RWPE1 (cell line): ENCODE measurements at regions not wholly inside any gene's neighbourhood (a gene's known extent, or its start where the extent isn't known, plus 50 kb on each side); places are given as distances from the start of the nearest gene placed in this dataset.
"Not testable (repeated sequence)": the region's sequence is repeated elsewhere in the genome, so short reads cannot be mapped to it uniquely, and the experiment has no call there.

Source experiments
- CTCF ChIA-PET: fragments of 350-600 bp; sonication (Branson Sonifier 250); formaldehyde crosslinking; extraction: SDS; loops from one replicate; lab custom pipeline; 2021; lab: Yijun Ruan, JAX
- POLR2A ChIA-PET: fragments of 400-600 bp; formaldehyde crosslinking; extraction: SDS; loops from one replicate; lab custom pipeline; 2020; ENCODE audit warnings: antibody characterized with exemption; ENCODE audit not compliant: low non-redundant PET; lab: Yijun Ruan, JAX
- DNase-seq: peaks from one replicate; pipeline ENCODE4 v3.0.0; 2012; ENCODE audit warnings: low spot score
- H3K27ac ChIP-seq: fragments of 450-650 bp; 2 replicates; pipeline ENCODE4 v1.5.1; 2017
- CTCF ChIP-seq: fragments of 450-650 bp; conservative IDR thresholded peaks from 2 replicates; pipeline ENCODE4 v1.5.1; 2017; ENCODE audit warnings: low read depth, mild to moderate bottlenecking

GRCh38 chr12:31219521-31219920, 106.4 kb downstream of the SINHCAF start:
- ChIA-PET CTCF (no interaction called here), POLR2A (no interaction called here)
- H3K27ac ChIP-seq = no peak overlapping the region
- DNase-seq = no peak
- TF ChIP-seq CTCF = no peak

- ChIA-PET POLR2A (no interaction called here), CTCF (interaction anchor here (0.6 kb wide), 1 partner anchor 1145 kb away, joined by 4 read pairs; no protein-coding TSS in a partner anchor)
- no peak for TF ChIP-seq CTCF
- no peak overlapping the region for H3K27ac ChIP-seq
- DNase-seq = no peak
These were observed 105.9 kb downstream of the SINHCAF start for GRCh38 chr12:31220061-31220460.

- no peak for TF ChIP-seq CTCF
- POLR2A ChIA-PET = no interaction called here
- no peak for DNase-seq
- no peak overlapping the region for H3K27ac ChIP-seq
- CTCF ChIA-PET = interaction anchor here (0.6 kb wide), 1 partner anchor 1146 kb away, joined by 4 read pairs; no protein-coding TSS in a partner anchor
These were observed 105.1 kb downstream of the SINHCAF start for GRCh38 chr12:31220633-31221550.

GRCh38 chr12:31221551-31221945, 104.4 kb downstream of the SINHCAF start:
- TF ChIP-seq CTCF = no peak
- no peak for DNase-seq
- no peak overlapping the region for H3K27ac ChIP-seq
- ChIA-PET POLR2A (no interaction called here), CTCF (no interaction called here)

GRCh38 chr12:31222620-31223222, 103.2 kb downstream of the SINHCAF start:
- no peak overlapping the region for H3K27ac ChIP-seq
- POLR2A ChIA-PET = no interaction called here
- DNase-seq = no peak
- no peak for TF ChIP-seq CTCF
- CTCF ChIA-PET = no interaction called here

GRCh38 chr12:31223640-31224039, 102.3 kb downstream of the SINHCAF start:
- POLR2A ChIA-PET, CTCF ChIA-PET, H3K27ac ChIP-seq, DNase-seq: not testable (repeated sequence)
